ENCODE measurements at regions not wholly inside any gene's neighbourhood (a gene's known extent, or its start where the extent isn't known, plus 50 kb on each side); places are given as distances from the start of the nearest gene placed in this dataset.

GRCh38 chr5:3201941-3202340, 393.7 kb upstream of the IRX1 start:
- ChIA-PET POLR2A (no interaction called here), CTCF (no interaction called here)
- DNase-seq (ENCODE audit: low read depth, low spot score), result no peak
- no peak for TF ChIP-seq CTCF (IDR thresholded peaks at IDR 0.05; ENCODE audit: insufficient read depth, low read length, missing control alignments)
- no peak overlapping the region for H3K4me3 ChIP-seq (ENCODE audit: low read depth, low read length)

DNA sequence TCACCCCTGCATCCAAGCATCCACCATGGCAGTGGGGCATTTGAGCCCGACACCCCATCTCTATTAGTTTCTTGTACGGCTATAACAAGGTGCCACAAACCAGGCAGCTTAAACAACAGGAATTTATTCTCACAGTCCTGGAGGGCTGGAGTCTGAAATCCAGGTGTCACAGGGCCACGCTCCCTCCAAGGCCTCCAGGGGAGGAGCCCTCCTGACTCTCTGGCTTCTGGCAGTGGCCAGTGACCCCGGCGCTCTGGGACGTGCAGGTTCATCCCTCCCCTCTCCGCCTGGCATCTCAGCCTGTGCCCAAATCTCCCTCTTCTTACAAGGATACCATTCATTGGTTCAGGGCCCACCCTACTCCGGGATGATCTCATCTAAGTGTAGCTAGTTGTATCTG, 394.5 kb upstream of the IRX1 start:
- TF ChIP-seq CTCF (IDR thresholded peaks at IDR 0.05; ENCODE audit: insufficient read depth, low read length, missing control alignments), result no peak
- POLR2A ChIA-PET, result no interaction called here
- CTCF ChIA-PET, result no interaction called here
- DNase-seq (ENCODE audit: low read depth, low spot score), result no peak
- no peak overlapping the region for H3K4me3 ChIP-seq (ENCODE audit: low read depth, low read length)

GRCh38 chr5:3199962-3200755, 395.5 kb upstream of the IRX1 start:
- ChIA-PET CTCF (no interaction called here), POLR2A (no interaction called here)
- TF ChIP-seq CTCF (IDR thresholded peaks at IDR 0.05; ENCODE audit: insufficient read depth, low read length, missing control alignments), result no peak
- DNase-seq (ENCODE audit: low read depth, low spot score), result no peak
- no peak overlapping the region for H3K4me3 ChIP-seq (ENCODE audit: low read depth, low read length)

GRCh38 chr5:3198074-3198449, 397.6 kb upstream of the IRX1 start:
- no peak for TF ChIP-seq CTCF (IDR thresholded peaks at IDR 0.05; ENCODE audit: insufficient read depth, low read length, missing control alignments)
- POLR2A ChIA-PET, result no interaction called here
- CTCF ChIA-PET, result no interaction called here
- H3K4me3 ChIP-seq (ENCODE audit: low read depth, low read length), result no peak overlapping the region
- DNase-seq (ENCODE audit: low read depth, low spot score), result no peak

DNA sequence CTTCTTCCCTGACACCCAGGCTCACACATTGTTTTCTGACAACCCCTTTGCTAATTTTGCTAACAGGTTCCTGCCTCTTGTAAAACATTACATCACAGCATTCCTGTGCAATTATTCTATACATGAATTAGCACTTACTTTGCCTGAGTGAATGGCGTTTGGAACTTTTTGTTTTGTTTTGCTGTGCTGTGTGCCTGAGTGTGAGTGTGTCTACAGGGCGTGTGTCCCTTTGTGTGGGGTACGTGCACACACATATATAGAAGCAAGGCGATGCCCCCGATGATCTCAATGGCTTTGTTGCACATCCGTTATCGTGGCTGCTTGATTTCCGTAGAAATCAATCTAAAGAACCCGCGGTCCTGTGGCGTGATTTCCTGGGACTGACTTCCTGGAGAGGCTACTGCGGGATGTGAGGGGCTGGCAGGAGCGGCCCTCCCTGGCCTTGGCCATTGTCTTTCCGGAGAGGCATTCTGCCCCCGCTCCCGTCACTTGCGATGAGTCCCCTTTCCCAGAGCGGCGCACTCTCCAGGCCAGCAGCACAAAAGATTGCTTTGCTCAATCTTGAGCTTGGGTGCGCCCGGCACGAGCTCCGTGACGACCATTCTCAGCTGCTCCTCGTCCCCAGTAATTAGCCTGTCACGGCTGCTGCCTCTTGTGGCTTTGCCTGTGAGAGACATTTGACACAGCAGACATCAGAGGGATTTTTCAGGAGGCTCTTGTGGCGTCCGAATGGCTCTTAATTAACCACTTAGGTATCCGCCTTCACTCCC, 398.1 kb upstream of the IRX1 start:
- DNase-seq (ENCODE audit: low read depth, low spot score), result no peak
- ChIA-PET POLR2A (no interaction called here), CTCF (no interaction called here)
- no peak overlapping the region for H3K4me3 ChIP-seq (ENCODE audit: low read depth, low read length)
- no peak for TF ChIP-seq CTCF (IDR thresholded peaks at IDR 0.05; ENCODE audit: insufficient read depth, low read length, missing control alignments)

DNA sequence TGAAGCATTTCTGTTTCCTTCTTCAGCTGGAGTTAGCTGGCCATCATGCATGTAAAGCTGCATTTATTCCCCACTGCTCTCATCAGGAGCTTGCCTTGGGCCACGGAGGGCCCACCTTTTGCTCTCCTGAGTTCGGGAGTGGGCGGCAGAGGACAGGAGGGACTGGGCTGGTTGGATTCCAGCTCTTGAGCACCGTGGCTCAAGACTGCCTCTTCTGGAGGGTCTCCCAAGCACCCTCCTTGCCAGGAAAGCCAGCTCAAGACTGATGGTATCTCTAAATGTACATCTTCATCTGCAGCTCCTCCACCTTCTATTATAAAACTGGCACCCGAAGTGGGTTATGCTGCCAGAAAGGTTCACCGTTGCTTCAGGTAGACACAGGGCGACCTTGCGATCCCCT, 399.6 kb upstream of the IRX1 start:
- TF ChIP-seq CTCF (IDR thresholded peaks at IDR 0.05; ENCODE audit: insufficient read depth, low read length, missing control alignments), result no peak
- no peak for DNase-seq (ENCODE audit: low read depth, low spot score)
- ChIA-PET CTCF (no interaction called here), POLR2A (no interaction called here)
- no peak overlapping the region for H3K4me3 ChIP-seq (ENCODE audit: low read depth, low read length)
